H1 (cell line): ENCODE measurements at regions not wholly inside any gene's neighbourhood (a gene's known extent, or its start where the extent isn't known, plus 50 kb on each side); places are given as distances from the start of the nearest gene placed in this dataset.

Experiments
- SAP30 ChIP-seq: fragments of 300-600 bp; sonication (generic); IDR thresholded peaks from 2 replicates; pipeline ENCODE4 v1.7.1; 2012; ENCODE audit warnings: low read length, moderate library complexity, mild to moderate bottlenecking, inconsistent platforms; ENCODE audit not compliant: insufficient read depth, insufficient replicate concordance
- SRF ChIP-seq: IDR thresholded peaks from 2 replicates; pipeline ENCODE4 v1.6.1; 2011; ENCODE audit warnings: mild to moderate bottlenecking, low read depth, low read length, moderate library complexity

GRCh38 chr14:84409435-84409834 lies 1120.5 kb upstream of the FLRT2 start (continued):
- TF ChIP-seq SAP30, result no peak
- TF ChIP-seq SRF, result no peak
- TF ChIP-seq, all 59 proteins: peak for 0
